ENCODE measurements at regions not wholly inside any gene's neighbourhood (a gene's known extent, or its start where the extent isn't known, plus 50 kb on each side); places are given as distances from the start of the nearest gene placed in this dataset.

DNA sequence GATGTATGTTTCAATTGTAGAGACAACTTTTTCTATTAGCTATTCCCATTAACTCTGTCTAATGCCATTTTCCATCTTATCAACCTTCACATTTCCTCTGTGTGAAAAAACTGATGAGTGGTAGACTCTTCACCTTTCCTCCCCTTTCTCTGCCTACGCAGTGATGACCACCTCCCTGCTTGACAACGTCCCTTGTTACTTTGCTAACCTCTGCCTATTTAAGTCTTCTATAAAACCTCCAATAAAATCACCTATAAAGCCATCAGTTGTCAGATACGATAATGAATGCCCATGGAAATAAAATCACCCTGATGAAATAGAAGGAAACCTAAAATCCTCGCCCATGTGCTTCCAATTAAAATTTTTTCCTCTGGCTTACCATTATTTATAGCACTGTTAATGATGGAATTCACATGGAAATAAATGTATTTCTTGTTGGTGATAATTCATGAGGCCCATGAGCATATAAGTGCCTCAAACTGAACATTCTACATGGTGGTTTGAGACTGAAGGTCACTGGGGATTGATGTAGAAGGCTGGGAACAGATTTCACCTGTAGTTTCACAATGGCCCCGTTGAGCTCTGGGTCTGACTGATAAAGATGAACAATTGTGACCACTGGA, 1454.0 kb upstream of the SEL1L start:
- TF ChIP-seq SIN3A (IDR thresholded peaks at IDR 0.05; ENCODE audit: borderline replicate concordance, insufficient read depth, low read length) (no peak), TAF1 (IDR thresholded peaks at IDR 0.05; ENCODE audit: borderline replicate concordance, insufficient read depth, low read length) (no peak), FOXP2 (optimal IDR thresholded peaks at IDR 0.05; ENCODE audit: borderline replicate concordance, extremely low read depth, extremely low read length, insufficient read depth) (no peak), POLR2AphosphoS5 (IDR thresholded peaks at IDR 0.05; ENCODE audit: low read depth, low read length) (no peak)
- TF ChIP-seq, protein P1, sequence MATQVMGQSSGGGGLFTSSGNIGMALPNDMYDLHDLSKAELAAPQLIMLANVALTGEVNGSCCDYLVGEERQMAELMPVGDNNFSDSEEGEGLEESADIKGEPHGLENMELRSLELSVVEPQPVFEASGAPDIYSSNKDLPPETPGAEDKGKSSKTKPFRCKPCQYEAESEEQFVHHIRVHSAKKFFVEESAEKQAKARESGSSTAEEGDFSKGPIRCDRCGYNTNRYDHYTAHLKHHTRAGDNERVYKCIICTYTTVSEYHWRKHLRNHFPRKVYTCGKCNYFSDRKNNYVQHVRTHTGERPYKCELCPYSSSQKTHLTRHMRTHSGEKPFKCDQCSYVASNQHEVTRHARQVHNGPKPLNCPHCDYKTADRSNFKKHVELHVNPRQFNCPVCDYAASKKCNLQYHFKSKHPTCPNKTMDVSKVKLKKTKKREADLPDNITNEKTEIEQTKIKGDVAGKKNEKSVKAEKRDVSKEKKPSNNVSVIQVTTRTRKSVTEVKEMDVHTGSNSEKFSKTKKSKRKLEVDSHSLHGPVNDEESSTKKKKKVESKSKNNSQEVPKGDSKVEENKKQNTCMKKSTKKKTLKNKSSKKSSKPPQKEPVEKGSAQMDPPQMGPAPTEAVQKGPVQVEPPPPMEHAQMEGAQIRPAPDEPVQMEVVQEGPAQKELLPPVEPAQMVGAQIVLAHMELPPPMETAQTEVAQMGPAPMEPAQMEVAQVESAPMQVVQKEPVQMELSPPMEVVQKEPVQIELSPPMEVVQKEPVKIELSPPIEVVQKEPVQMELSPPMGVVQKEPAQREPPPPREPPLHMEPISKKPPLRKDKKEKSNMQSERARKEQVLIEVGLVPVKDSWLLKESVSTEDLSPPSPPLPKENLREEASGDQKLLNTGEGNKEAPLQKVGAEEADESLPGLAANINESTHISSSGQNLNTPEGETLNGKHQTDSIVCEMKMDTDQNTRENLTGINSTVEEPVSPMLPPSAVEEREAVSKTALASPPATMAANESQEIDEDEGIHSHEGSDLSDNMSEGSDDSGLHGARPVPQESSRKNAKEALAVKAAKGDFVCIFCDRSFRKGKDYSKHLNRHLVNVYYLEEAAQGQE (IDR thresholded peaks at IDR 0.05; ENCODE audit: insufficient read depth in 1 of 2, low read depth in 2 of 2, low read length in 2 of 2): no peak

DNA sequence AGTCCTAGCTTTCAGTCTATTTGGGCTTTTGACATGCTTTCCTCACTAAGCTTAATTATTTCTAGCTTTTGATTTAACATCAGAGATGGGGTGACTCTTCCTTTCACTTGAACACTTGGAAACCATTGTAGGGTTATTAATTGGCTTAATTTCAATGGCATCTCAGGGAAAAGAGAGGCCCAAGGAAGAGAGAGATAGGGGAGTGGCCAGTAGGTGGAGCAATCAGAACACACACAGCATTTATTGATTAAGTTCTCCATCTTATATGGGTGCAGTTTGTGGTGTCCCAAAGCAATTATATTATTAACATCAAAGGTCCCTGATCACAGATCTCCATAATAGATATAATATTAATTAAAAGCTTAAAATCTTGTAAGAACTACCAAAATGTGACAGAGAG, 1466.1 kb upstream of the SEL1L start:
- TF ChIP-seq POLR2AphosphoS5 (IDR thresholded peaks at IDR 0.05; ENCODE audit: low read depth, low read length): no peak
- no peak for TF ChIP-seq SIN3A (IDR thresholded peaks at IDR 0.05; ENCODE audit: borderline replicate concordance, insufficient read depth, low read length)
- no peak for TF ChIP-seq TAF1 (IDR thresholded peaks at IDR 0.05; ENCODE audit: borderline replicate concordance, insufficient read depth, low read length)
- TF ChIP-seq FOXP2 (optimal IDR thresholded peaks at IDR 0.05; ENCODE audit: borderline replicate concordance, extremely low read depth, extremely low read length, insufficient read depth): no peak
- TF ChIP-seq, protein P1 (IDR thresholded peaks at IDR 0.05; ENCODE audit: insufficient read depth in 1 of 2, low read depth in 2 of 2, low read length in 2 of 2): no peak

DNA sequence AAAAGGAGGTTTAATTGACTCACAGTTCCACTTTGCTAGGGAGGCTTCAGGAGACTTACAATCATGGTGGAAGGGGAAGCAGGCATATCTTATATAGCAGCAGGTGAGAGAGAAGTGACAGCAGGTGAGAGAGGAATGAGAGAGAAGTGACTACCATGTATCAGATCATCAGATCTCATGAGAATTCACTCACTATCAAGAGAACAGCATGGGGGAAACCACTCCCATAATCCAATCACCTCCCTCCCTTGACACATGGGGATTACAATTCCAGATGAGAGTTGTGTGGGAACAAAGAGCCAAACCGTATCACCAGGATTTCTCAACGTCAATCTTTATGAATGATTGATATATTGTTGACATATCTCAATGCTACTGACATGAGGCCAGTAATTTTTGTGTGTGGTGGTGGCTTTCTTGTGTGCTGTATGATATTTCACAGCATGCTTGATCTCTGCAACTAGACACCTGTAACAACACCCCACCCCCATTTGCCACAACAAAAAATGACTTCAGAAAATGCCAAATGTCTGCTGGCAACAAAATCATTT, 1470.9 kb upstream of the SEL1L start:
- TF ChIP-seq FOXP2 (optimal IDR thresholded peaks at IDR 0.05; ENCODE audit: borderline replicate concordance, extremely low read depth, extremely low read length, insufficient read depth) (no peak), TAF1 (IDR thresholded peaks at IDR 0.05; ENCODE audit: borderline replicate concordance, insufficient read depth, low read length) (no peak), SIN3A (IDR thresholded peaks at IDR 0.05; ENCODE audit: borderline replicate concordance, insufficient read depth, low read length) (no peak), POLR2AphosphoS5 (IDR thresholded peaks at IDR 0.05; ENCODE audit: low read depth, low read length) (no peak)
- TF ChIP-seq, protein P1 (IDR thresholded peaks at IDR 0.05; ENCODE audit: insufficient read depth in 1 of 2, low read depth in 2 of 2, low read length in 2 of 2): no peak

DNA sequence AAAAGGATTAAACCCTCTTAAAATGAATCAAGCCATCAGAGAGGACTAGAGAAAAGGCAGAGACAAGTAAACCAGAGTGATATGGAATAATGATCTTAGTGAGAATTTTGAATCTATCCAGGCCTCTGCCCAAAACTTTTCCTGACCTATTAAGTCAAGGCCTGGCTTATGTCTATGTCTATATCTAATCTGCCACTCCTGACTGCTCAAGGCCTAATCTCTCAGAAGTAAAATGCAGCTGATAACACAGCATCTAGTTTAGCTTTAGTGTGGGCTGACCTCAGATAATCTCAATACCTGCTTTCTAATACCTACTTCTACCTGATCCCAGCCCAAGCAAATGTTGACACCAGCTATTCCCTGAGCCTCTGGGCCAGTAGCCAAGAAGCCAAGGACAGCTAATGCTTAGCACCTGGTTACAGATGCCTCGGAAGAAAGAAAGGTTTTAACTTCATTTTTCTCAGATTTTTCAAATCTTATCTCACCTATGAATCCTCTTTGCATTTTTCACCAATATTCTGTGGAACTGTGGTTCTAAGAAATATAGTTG, 1472.5 kb upstream of the SEL1L start:
- TF ChIP-seq, protein P1 (IDR thresholded peaks at IDR 0.05; ENCODE audit: insufficient read depth in 1 of 2, low read depth in 2 of 2, low read length in 2 of 2): no peak
- no peak for TF ChIP-seq POLR2AphosphoS5 (IDR thresholded peaks at IDR 0.05; ENCODE audit: low read depth, low read length)
- no peak for TF ChIP-seq FOXP2 (optimal IDR thresholded peaks at IDR 0.05; ENCODE audit: borderline replicate concordance, extremely low read depth, extremely low read length, insufficient read depth)
- no peak for TF ChIP-seq TAF1 (IDR thresholded peaks at IDR 0.05; ENCODE audit: borderline replicate concordance, insufficient read depth, low read length)
- no peak for TF ChIP-seq SIN3A (IDR thresholded peaks at IDR 0.05; ENCODE audit: borderline replicate concordance, insufficient read depth, low read length)
